ENCODE measurements at regions not wholly inside any gene's neighbourhood (a gene's known extent, or its start where the extent isn't known, plus 50 kb on each side); places are given as distances from the start of the nearest gene placed in this dataset.

DNA sequence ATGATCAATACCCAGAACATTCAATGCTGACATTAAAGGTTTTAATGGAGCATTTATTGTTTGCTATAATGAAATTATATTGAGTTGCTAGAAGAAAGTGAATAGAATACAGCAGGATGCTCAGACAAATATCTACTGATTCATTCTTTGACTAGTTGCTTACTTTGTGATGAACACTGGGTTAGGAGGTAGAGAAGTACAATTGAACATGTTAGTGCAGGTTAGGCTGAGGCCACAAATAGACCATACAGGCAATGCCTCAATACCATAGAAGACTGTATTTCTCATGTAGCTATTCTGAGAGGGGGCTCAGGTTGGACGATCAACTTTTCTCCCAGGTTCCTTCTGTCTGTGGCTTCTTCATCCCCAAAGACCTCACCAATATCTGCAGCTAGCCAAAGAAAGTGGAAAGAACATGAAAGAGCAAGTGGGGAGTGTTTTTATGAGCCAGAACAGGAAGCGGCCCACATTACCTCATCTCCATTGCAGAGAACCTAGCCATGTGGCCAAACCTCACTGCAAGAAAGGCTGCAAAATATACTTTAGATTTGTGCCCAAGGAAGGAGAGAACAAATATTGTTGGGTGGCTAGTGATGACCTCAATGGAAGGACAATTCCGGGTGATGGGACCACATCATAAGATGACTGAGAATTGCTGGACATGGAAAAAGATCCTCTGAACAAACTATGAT is 180.3 kb upstream of the GATB start:
- Mint-ChIP-seq H3K36me3 (ENCODE audit: insufficient read depth) (no peaks in the 10 kb centered on the region), H3K27me3 (peaks cover 14% of the 10 kb centered on the region), H3K4me3 (ENCODE audit: low read depth) (no peak overlapping the region), H3K9me3 (ENCODE audit: low read depth) (peaks cover 14% of the 10 kb centered on the region), H3K27ac (no peak overlapping the region), H3K4me1 (ENCODE audit: low read depth) (no peaks in the 10 kb centered on the region)
- TF ChIP-seq, protein P1, sequence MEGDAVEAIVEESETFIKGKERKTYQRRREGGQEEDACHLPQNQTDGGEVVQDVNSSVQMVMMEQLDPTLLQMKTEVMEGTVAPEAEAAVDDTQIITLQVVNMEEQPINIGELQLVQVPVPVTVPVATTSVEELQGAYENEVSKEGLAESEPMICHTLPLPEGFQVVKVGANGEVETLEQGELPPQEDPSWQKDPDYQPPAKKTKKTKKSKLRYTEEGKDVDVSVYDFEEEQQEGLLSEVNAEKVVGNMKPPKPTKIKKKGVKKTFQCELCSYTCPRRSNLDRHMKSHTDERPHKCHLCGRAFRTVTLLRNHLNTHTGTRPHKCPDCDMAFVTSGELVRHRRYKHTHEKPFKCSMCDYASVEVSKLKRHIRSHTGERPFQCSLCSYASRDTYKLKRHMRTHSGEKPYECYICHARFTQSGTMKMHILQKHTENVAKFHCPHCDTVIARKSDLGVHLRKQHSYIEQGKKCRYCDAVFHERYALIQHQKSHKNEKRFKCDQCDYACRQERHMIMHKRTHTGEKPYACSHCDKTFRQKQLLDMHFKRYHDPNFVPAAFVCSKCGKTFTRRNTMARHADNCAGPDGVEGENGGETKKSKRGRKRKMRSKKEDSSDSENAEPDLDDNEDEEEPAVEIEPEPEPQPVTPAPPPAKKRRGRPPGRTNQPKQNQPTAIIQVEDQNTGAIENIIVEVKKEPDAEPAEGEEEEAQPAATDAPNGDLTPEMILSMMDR (IDR thresholded peaks at IDR 0.05; ENCODE audit: unreplicated experiment): no peak
- DNase-seq (ENCODE audit: low spot score, unreplicated experiment): no peak

DNA sequence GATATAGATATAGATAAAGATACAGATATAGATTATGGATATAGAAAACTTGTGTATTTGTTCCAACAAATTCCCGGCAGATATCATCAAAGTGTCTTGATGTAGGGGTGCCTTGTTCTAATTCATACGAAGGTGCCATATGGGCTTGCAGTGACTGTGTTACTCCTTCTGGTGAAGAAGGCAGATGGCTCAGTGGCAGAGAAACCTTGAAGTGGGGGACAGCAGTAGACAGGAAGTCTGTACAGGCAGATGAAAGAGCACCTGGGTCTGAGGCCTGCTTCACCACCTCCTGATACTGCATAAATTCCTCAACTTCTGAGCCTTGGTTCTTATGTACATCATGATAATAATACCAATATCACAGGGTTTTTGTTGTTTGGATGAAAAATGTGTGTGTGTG is 179.5 kb upstream of the GATB start:
- Mint-ChIP-seq H3K9me3 (ENCODE audit: low read depth) (peaks cover 11% of the 10 kb centered on the region), H3K36me3 (ENCODE audit: insufficient read depth) (no peaks in the 10 kb centered on the region), H3K27ac (no peak overlapping the region), H3K4me1 (ENCODE audit: low read depth) (no peaks in the 10 kb centered on the region), H3K4me3 (ENCODE audit: low read depth) (no peak overlapping the region), H3K27me3 (peaks cover 19% of the 10 kb centered on the region)
- no peak for DNase-seq (ENCODE audit: low spot score, unreplicated experiment)
- TF ChIP-seq, protein P1 (IDR thresholded peaks at IDR 0.05; ENCODE audit: unreplicated experiment): no peak

DNA sequence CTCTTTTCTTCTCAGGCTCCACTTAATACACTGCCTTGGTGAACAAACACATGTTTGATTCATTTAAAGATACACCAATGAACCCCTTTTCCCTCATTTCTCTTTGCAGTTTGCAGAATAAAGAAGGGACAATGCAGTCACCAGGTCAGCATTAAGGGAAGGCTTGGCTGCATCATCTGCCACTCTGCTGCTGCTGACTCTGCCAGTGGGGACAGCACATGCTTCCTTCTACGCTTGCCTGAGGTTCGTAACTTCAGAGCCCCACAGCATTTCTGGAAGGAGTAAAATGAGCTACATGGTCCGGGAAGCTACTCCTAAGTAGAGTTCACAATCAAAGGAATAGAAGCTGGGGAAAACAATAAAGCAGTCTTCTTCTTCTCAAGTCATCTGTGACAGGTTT is 178.9 kb upstream of the GATB start:
- no peaks in the 10 kb centered on the region for H3K4me1 Mint-ChIP-seq (ENCODE audit: low read depth)
- no peaks in the 10 kb centered on the region for H3K36me3 Mint-ChIP-seq (ENCODE audit: insufficient read depth)
- H3K9me3 Mint-ChIP-seq (ENCODE audit: low read depth): peaks cover 6% of the 10 kb centered on the region
- H3K27me3 Mint-ChIP-seq: peaks cover 23% of the 10 kb centered on the region
- H3K4me3 Mint-ChIP-seq (ENCODE audit: low read depth): no peak overlapping the region
- H3K27ac Mint-ChIP-seq: no peak overlapping the region
- TF ChIP-seq, protein P1 (IDR thresholded peaks at IDR 0.05; ENCODE audit: unreplicated experiment): no peak
- DNase-seq (ENCODE audit: low spot score, unreplicated experiment): no peak

DNA sequence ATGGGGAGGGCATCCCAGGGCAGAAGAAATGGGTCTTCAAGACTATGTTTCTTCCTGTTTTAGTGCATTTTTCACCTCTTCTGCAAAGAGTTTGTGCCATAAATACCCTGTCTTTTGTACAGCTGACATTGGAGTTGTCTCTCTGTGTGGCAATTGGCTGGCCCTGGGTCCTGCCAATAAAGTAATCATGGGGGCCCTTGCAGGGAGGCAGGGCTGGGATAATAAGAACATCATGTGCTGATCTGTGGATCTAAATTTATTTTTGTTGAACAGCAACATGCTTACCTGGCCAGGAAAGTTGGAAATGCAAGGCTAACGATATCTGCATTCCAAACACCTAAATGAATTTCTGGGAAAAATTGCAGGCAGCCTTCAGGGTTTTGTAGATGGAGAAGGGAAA is 174.6 kb upstream of the GATB start:
- no peak for DNase-seq (ENCODE audit: low spot score, unreplicated experiment)
- TF ChIP-seq, protein P1 (IDR thresholded peaks at IDR 0.05; ENCODE audit: unreplicated experiment): no peak
- Mint-ChIP-seq H3K4me3 (ENCODE audit: low read depth) (no peak overlapping the region), H3K27me3 (peaks cover 40% of the 10 kb centered on the region), H3K27ac (no peak overlapping the region), H3K36me3 (ENCODE audit: insufficient read depth) (no peaks in the 10 kb centered on the region), H3K9me3 (ENCODE audit: low read depth) (no peaks in the 10 kb centered on the region), H3K4me1 (ENCODE audit: low read depth) (no peaks in the 10 kb centered on the region)

DNA sequence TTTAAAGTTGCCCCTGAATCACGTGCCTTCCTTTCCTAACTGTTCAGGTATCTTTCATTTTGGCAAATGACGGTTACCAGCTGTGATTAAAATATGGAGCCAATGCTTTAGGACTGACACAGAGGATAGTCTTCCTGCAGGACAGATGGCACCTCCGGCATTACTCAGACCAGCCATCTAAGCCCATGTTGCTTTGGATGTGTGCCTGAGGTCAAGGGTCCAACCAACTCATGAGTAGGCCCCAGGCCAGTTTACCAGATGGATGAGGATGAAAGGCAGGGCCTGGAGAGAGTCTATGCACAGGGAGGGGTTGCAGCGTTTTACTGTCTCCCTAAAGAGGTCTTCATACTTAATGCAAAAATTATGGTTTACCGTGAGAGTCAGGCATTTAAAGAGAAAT is 174.0 kb upstream of the GATB start:
- Mint-ChIP-seq H3K27ac (no peak overlapping the region), H3K27me3 (peaks cover 45% of the 10 kb centered on the region), H3K9me3 (ENCODE audit: low read depth) (no peaks in the 10 kb centered on the region), H3K4me1 (ENCODE audit: low read depth) (no peaks in the 10 kb centered on the region), H3K4me3 (ENCODE audit: low read depth) (no peak overlapping the region), H3K36me3 (ENCODE audit: insufficient read depth) (no peaks in the 10 kb centered on the region)
- no peak for DNase-seq (ENCODE audit: low spot score, unreplicated experiment)
- TF ChIP-seq, protein P1 (IDR thresholded peaks at IDR 0.05; ENCODE audit: unreplicated experiment): no peak

Measured in progenitor cell of endocrine pancreas (in vitro differentiated cells).